H1 (cell line): ENCODE measurements at regions not wholly inside any gene's neighbourhood (a gene's known extent, or its start where the extent isn't known, plus 50 kb on each side); places are given as distances from the start of the nearest gene placed in this dataset.

Source experiments
- CTCF ChIA-PET: fragments of 300-600 bp; sonication (Branson Sonifier 250); formaldehyde crosslinking; loops from one replicate; lab custom pipeline; 2021; ENCODE audit not compliant: partially characterized antibody; lab: Charles Lee
- POLR2A ChIA-PET: fragments of 300-600 bp; sonication (Branson Sonifier 250); formaldehyde crosslinking; loops from one replicate; lab custom pipeline; 2021; ENCODE audit warnings: inconsistent platforms; ENCODE audit not compliant: partially characterized antibody; lab: Charles Lee
- DNase-seq, 2 experiments: peaks; one replicate each; pipeline versions ENCODE4 v3.0.0 to v3.0.0-alpha.2; 2010 to 2022; ENCODE audit warnings: low spot score in 2 of 2, low read depth in 1 of 2, mixed read lengths in 1 of 2
- FAIRE-seq: peaks from 2 replicates; lab custom pipeline; 2011; peaks lifted over from hg19 to GRCh38; lab: Jason Lieb, UNC
- H2AFZ ChIP-seq: 2 replicates; pipeline ENCODE4 v1.8.1; 2012; ENCODE audit warnings: low read length, inconsistent platforms
- H2AK5ac ChIP-seq: 2 replicates; pipeline ENCODE4 v1.6.1; 2013; ENCODE audit warnings: low read depth, low read length
- H2BK120ac ChIP-seq: replicated peaks from 2 replicates; pipeline ENCODE3; 2013; ENCODE audit warnings: low read depth, low read length, inconsistent platforms
- H2BK12ac ChIP-seq: 2 replicates; pipeline ENCODE4 v1.6.1; 2013; ENCODE audit warnings: low read depth, low read length
- H2BK15ac ChIP-seq: 2 replicates; pipeline ENCODE4 v1.6.1; 2013; ENCODE audit warnings: low read length
- H2BK20ac ChIP-seq: 2 replicates; pipeline ENCODE4 v1.6.1; 2013; ENCODE audit warnings: low read length
- H2BK5ac ChIP-seq: 2 replicates; pipeline ENCODE4 v1.6.1; 2013; ENCODE audit warnings: low read depth, low read length
- H3K14ac ChIP-seq: 2 replicates; pipeline ENCODE4 v1.6.1; 2013; ENCODE audit warnings: inconsistent platforms; ENCODE audit not compliant: insufficient read length
- H3K18ac ChIP-seq: 2 replicates; pipeline ENCODE4 v1.6.1; 2013; ENCODE audit warnings: low read length; ENCODE audit errors: extremely low read depth
- H3K23ac ChIP-seq: 2 replicates; pipeline ENCODE4 v1.6.1; 2013; ENCODE audit warnings: inconsistent platforms; ENCODE audit not compliant: insufficient read length
- H3K23me2 ChIP-seq: 2 replicates; pipeline ENCODE4 v1.6.1; 2013; ENCODE audit warnings: low read depth, low read length
- H3K27ac ChIP-seq: 2 replicates; pipeline ENCODE4 v1.6.1; 2011; ENCODE audit warnings: low read depth, low read length, inconsistent platforms
- H3K27me3 ChIP-seq, 4 experiments: replicated peaks in 1 of 4; 1 replicate in 1 of 4; 2 replicates in 3 of 4; pipeline versions ENCODE4 v1.6.1 to v1.8.1; 2011 to 2013; ENCODE audit warnings: low read length in 3 of 4, mild to moderate bottlenecking in 3 of 4, inconsistent platforms in 2 of 4, mixed read lengths in 2 of 4, moderate library complexity in 1 of 4; ENCODE audit not compliant: control insufficient read depth in 3 of 4, insufficient read depth in 3 of 4; ENCODE audit errors: extremely low read depth in 1 of 4
- H3K36me3 ChIP-seq, 4 experiments: 2 replicates each; pipeline versions ENCODE4 v1.6.1 to v1.8.1; 2011 to 2013; ENCODE audit warnings: mild to moderate bottlenecking in 4 of 4, low read length in 3 of 4, moderate library complexity in 2 of 4, control low read depth in 1 of 4, inconsistent platforms in 1 of 4; ENCODE audit not compliant: insufficient read depth in 4 of 4, control insufficient read depth in 2 of 4
- H3K4ac ChIP-seq: replicated peaks from 2 replicates; pipeline ENCODE3; 2013; ENCODE audit warnings: low read length, low read depth, mixed read lengths, inconsistent platforms; ENCODE audit not compliant: insufficient read length
- H3K4me1 ChIP-seq, 4 experiments: replicated peaks in 1 of 4; 1 replicate in 1 of 4; 2 replicates in 3 of 4; pipeline versions ENCODE4 v1.6.1 to v1.8.1; 2011 to 2013; ENCODE audit warnings: low read length in 3 of 4, inconsistent platforms in 2 of 4, mixed read lengths in 1 of 4; ENCODE audit not compliant: insufficient read depth in 4 of 4, control insufficient read depth in 3 of 4
- H3K4me2 ChIP-seq, 2 experiments: 2 replicates each; pipeline versions ENCODE4 v1.6.1 to v1.8.1; 2011 to 2013; ENCODE audit warnings: low read depth in 2 of 2, low read length in 2 of 2, control low read depth in 1 of 2, inconsistent platforms in 1 of 2, mild to moderate bottlenecking in 1 of 2; ENCODE audit not compliant: insufficient read depth in 1 of 2
- H3K4me3 ChIP-seq, 4 experiments: fragments of 200-600, 300-600 bp in 1 of 4; sonication (generic), shearing (Covaris generic), sonication (Bioruptor Twin) in 1 of 4; 2 replicates each; pipeline versions ENCODE4 v1.5.1 to v1.8.1; 2011 to 2016; ENCODE audit warnings: low read length in 4 of 4, low read depth in 3 of 4, control low read depth in 2 of 4, inconsistent platforms in 2 of 4, mild to moderate bottlenecking in 2 of 4, mixed read lengths in 1 of 4, moderate library complexity in 1 of 4; ENCODE audit not compliant: insufficient read depth in 2 of 4; ENCODE audit errors: extremely low read depth in 1 of 4
- H3K56ac ChIP-seq: replicated peaks from 2 replicates; pipeline ENCODE3; 2013; ENCODE audit warnings: low read depth, mild to moderate bottlenecking, mixed read lengths, low read length, inconsistent platforms; ENCODE audit not compliant: insufficient read length
- H3K79me1 ChIP-seq: 2 replicates; pipeline ENCODE4 v1.6.1; 2013; ENCODE audit warnings: low read depth, low read length, control low read depth
- H3K79me2 ChIP-seq, 2 experiments: 2 replicates each; pipeline versions ENCODE4 v1.6.1 to v1.8.1; 2012 to 2013; ENCODE audit warnings: low read length in 2 of 2, mild to moderate bottlenecking in 2 of 2, inconsistent platforms in 1 of 2; ENCODE audit not compliant: insufficient read depth in 2 of 2, control insufficient read depth in 1 of 2
- H3K9ac ChIP-seq, 4 experiments: replicated peaks in 1 of 4; 1 replicate in 1 of 4; 2 replicates in 3 of 4; pipeline versions ENCODE4 v1.6.1 to v1.8.1; 2011 to 2013; ENCODE audit warnings: low read depth in 3 of 4, low read length in 3 of 4, control low read depth in 2 of 4, mild to moderate bottlenecking in 2 of 4, moderate library complexity in 2 of 4, inconsistent platforms in 1 of 4; ENCODE audit errors: extremely low read depth in 1 of 4
- H3K9me3 ChIP-seq, 2 experiments: 2 replicates each; pipeline versions ENCODE4 v1.6.1 to v1.8.1; 2012 to 2013; ENCODE audit warnings: mild to moderate bottlenecking in 2 of 2, moderate library complexity in 2 of 2, control low read depth in 1 of 2, inconsistent platforms in 1 of 2, low read depth in 1 of 2, low read length in 1 of 2, mixed read lengths in 1 of 2; ENCODE audit not compliant: insufficient read depth in 2 of 2
- H4K20me1 ChIP-seq, 2 experiments: replicated peaks in 1 of 2; 2 replicates each; pipeline versions ENCODE3 to v1.8.1; 2011 to 2013; ENCODE audit warnings: inconsistent platforms in 2 of 2, low read length in 2 of 2, mild to moderate bottlenecking in 1 of 2; ENCODE audit not compliant: insufficient read depth in 2 of 2, control insufficient read depth in 1 of 2
- H4K5ac ChIP-seq: 2 replicates; pipeline ENCODE4 v1.6.1; 2013; ENCODE audit warnings: low read length, low read depth, mixed read lengths, inconsistent platforms; ENCODE audit not compliant: insufficient read length
- H4K8ac ChIP-seq: 2 replicates; pipeline ENCODE4 v1.8.0; 2013; ENCODE audit warnings: mild to moderate bottlenecking, moderate library complexity, low read length, inconsistent platforms; ENCODE audit not compliant: insufficient read depth; ENCODE audit errors: extremely low read depth
- H4K91ac ChIP-seq: replicated peaks from 2 replicates; pipeline ENCODE3; 2013; ENCODE audit warnings: low read length, mixed read lengths, inconsistent platforms; ENCODE audit not compliant: insufficient read length
- BCL11A ChIP-seq, 2 experiments: IDR thresholded peaks; one replicate each; pipeline ENCODE4 v1.6.1; 2011; ENCODE audit warnings: low read depth in 2 of 2, low read length in 2 of 2, mild to moderate bottlenecking in 2 of 2
- CBX8 ChIP-seq: fragments of 300-800, 300-1000 bp; sonication (generic); IDR thresholded peaks from 2 replicates; pipeline ENCODE4 v1.7.1; 2016; ENCODE audit warnings: low read depth, low read length, borderline replicate concordance
- CREB1 ChIP-seq: IDR thresholded peaks from 2 replicates; pipeline ENCODE4 v1.6.1; 2012; ENCODE audit warnings: inconsistent platforms
- CTBP2 ChIP-seq: IDR thresholded peaks from 2 replicates; pipeline ENCODE4 v1.7.0; 2011; ENCODE audit warnings: borderline replicate concordance, mild to moderate bottlenecking, moderate library complexity, mixed read lengths, low read length; ENCODE audit not compliant: insufficient read depth, insufficient read length
- EP300 ChIP-seq, 2 experiments: IDR thresholded peaks; 1 replicate in 1 of 2; 2 replicates in 1 of 2; pipeline ENCODE4 v1.6.1; 2011 to 2012; ENCODE audit warnings: low read depth in 2 of 2, low read length in 2 of 2, mild to moderate bottlenecking in 2 of 2, borderline replicate concordance in 1 of 2, inconsistent platforms in 1 of 2, moderate library complexity in 1 of 2
- GABPA ChIP-seq: IDR thresholded peaks from 2 replicates; pipeline ENCODE4 v1.6.1; 2011; ENCODE audit warnings: mild to moderate bottlenecking, low read length, moderate library complexity, borderline replicate concordance; ENCODE audit not compliant: insufficient read depth
- HDAC2 ChIP-seq, 2 experiments: fragments of 300-600 bp in 1 of 2; sonication (generic) in 1 of 2; IDR thresholded peaks; 2 replicates each; pipeline ENCODE4 v1.6.1; 2011 to 2012; ENCODE audit warnings: low read depth in 2 of 2, low read length in 2 of 2, mild to moderate bottlenecking in 2 of 2, moderate library complexity in 2 of 2, borderline replicate concordance in 1 of 2, inconsistent platforms in 1 of 2
- HDAC6 ChIP-seq: IDR thresholded peaks from one replicate; pipeline ENCODE4 v1.7.1; 2012; ENCODE audit warnings: low read depth, mild to moderate bottlenecking, inconsistent platforms, low read length, moderate library complexity
- POLR2AphosphoS5 ChIP-seq: IDR thresholded peaks from 2 replicates; pipeline ENCODE4 v1.6.1; 2011; ENCODE audit warnings: low read depth, low read length
- SUZ12 ChIP-seq: fragments of 200-600 bp; sonication (generic); IDR thresholded peaks from 2 replicates; pipeline ENCODE4 v1.6.1; 2012; ENCODE audit warnings: mild to moderate bottlenecking, inconsistent platforms, low read length, moderate library complexity, mixed read lengths
- WGBS, 2 experiments: shearing (Covaris generic) in 1 of 2; methylation state at CpG; one replicate each; pipeline versions ENCODE4 v1.1.6 to v1.1.7; 2013 to 2015; ENCODE audit warnings: low lambda C conversion rate in 2 of 2, mixed read lengths in 2 of 2, inconsistent platforms in 1 of 2, low coverage in 1 of 2, missing lambda C conversion rate in 1 of 2; ENCODE audit not compliant: insufficient replicate concordance in 2 of 2, insufficient coverage in 1 of 2, insufficient read length in 1 of 2; ENCODE audit errors: extremely low coverage in 1 of 2, missing lambda C conversion rate in 1 of 2; 5-methylcytosine and 5-hydroxymethylcytosine counted together
- TF ChIP-seq, protein P1 (sequence below): IDR thresholded peaks from 2 replicates; pipeline ENCODE4 v1.6.1; 2012; ENCODE audit warnings: inconsistent platforms

DNA sequence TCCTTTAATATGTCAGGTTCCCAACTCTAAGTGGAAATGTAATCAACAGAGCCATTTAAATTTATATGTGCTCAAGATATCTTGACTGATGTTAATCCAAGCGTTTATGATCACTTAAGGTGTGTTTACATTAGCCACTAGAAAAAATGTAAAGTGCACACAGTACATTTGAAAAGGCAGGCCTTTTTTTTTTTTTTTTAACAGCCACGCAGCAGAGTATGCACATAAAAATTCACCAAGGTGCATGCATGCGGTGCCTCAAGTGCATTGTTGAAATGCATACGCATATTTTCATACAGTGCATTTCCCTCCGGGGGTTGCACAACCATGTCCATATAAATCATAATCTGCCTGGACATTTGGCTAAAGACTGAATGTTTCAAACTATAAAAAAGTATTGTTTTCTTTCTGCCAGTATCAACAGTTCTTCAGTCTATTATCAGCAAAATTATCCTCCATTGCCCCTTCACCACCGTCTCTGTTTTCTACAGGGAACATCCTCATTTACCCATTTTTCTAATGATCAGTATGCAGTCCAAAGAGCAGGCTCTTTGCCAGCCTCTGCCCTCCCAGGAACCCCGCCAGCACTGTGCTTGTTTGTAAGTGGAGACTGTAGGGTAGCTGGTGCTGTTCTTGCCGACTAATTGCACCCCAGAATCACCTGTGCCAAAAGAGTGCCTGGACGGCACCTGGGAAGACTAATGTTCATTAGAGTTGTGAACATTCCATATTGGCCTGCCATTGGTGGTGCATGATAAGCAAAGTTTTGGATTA lies 611.2 kb upstream of the CFAP20DC start:
- Histone ChIP-seq H3K4ac (no peak overlapping the region), H3K23me2 (no peaks in the 10 kb centered on the region), H3K4me2 (no peak overlapping the region), H3K23ac (no peak overlapping the region), H3K79me2 (no peaks in the 10 kb centered on the region), H4K5ac (no peak overlapping the region), H3K9me3 (no peaks in the 10 kb centered on the region), H3K27me3 (peaks cover 0 to 1% (median 0%) of the 10 kb centered on the region in 4 experiments; a peak in 1 of 7 replicates), H3K4me1 (peaks cover 0 to 3% (median 0%) of the 10 kb centered on the region in 4 experiments; a peak in 1 of 7 replicates), H2BK15ac (no peak overlapping the region), H2BK12ac (0 out of 2 replicates have a peak overlapping the region, but pooled peaks have one; percentile 6), H2BK120ac (no peak overlapping the region), H3K4me3 (no peak overlapping the region), H3K79me1 (no peaks in the 10 kb centered on the region), H2BK5ac (no peak overlapping the region), H2AFZ (no peak overlapping the region), H4K91ac (no peak overlapping the region), H3K36me3 (no peaks in the 10 kb centered on the region), H3K14ac (no peak overlapping the region), H3K9ac (no peak overlapping the region), H4K8ac (no peak overlapping the region), H3K27ac (no peak overlapping the region), H3K18ac (no peak overlapping the region), H4K20me1 (no peaks in the 10 kb centered on the region), H3K56ac (no peak overlapping the region), H2BK20ac (no peak overlapping the region), H2AK5ac (no peak overlapping the region)
- ChIA-PET POLR2A (no interaction called here), CTCF (no interaction called here)
- DNase-seq (no peak), FAIRE-seq (no peak)
- TF ChIP-seq HDAC2 (IDR thresholded peaks at IDR 0.05; ENCODE audit: borderline replicate concordance in 1 of 2, low read depth in 2 of 2, low read length in 2 of 2) (no peak), CTBP2 (no peak), CBX8 (no peak), GABPA (no peak), BCL11A (IDR thresholded peaks at IDR 0.05; ENCODE audit: low read depth in 2 of 2, low read length in 2 of 2) (no peak), CREB1 (no peak), POLR2AphosphoS5 (no peak), SUZ12 (no peak), HDAC6 (no peak), EP300 (IDR thresholded peaks at IDR 0.05; ENCODE audit: borderline replicate concordance in 1 of 2, low read depth in 2 of 2, low read length in 2 of 2) (no peak)
- TF ChIP-seq, protein P1, sequence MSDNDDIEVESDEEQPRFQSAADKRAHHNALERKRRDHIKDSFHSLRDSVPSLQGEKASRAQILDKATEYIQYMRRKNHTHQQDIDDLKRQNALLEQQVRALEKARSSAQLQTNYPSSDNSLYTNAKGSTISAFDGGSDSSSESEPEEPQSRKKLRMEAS: no peak
- WGBS, 2 experiments: 81% methylated on average over 9 of the region's 9 CpGs; no CpG with 5 or more reads in 1 of the 2 experiments
